NCI-H2171 (cell line): ENCODE measurements at regions not wholly inside any gene's neighbourhood (a gene's known extent, or its start where the extent isn't known, plus 50 kb on each side); places are given as distances from the start of the nearest gene placed in this dataset.

Source experiments
- DNase-seq: peaks from one replicate; lab custom pipeline; 2025; lab: John Stamatoyannopoulos, UW

DNA sequence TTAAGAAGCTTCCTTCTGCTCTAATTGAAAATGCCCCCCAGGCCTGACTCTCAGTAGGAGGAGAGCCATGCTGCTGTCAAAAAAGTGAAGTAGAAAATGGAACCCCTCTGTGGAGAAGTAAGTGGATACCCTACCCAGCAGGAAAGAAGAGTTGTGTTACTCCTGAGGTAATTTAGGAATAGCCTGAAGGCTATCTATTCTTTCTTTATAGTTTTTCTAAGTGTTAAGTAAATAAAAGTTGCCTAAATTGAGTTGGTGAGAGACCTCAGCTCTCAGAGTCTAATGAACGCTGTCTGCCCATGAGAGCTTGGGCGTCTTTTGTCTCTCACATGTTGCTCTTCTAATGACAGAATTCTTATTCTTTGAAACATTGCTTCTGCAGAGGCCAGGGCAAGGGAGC is 116.2 kb downstream of the NSUN3 start:
- DNase-seq, result no peak

GRCh38 chr3:94183551-94183950 is 120.7 kb downstream of the NSUN3 start:
- no peak for DNase-seq

GRCh38 chr3:94184781-94185180 is 121.9 kb downstream of the NSUN3 start:
- no peak for DNase-seq

DNA sequence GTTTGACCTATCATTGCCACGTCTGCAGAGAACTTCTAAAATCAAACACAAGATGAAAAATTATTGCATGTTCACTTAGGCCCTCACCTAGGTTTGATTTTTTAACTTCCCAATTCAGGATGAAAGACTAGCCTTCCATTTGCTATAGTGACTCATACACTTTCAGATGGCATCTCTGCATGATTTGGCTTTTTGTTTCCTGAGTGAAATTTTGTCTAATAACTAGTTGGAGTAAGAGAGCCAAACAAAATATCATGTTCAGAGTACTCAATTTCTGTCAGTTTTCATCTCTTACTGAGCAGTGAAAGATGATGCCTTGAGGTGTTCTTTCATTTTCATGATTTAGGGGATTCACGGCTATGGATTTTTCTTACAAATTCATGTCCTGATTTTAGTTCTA is 122.9 kb downstream of the NSUN3 start:
- no peak for DNase-seq

- no peak for DNase-seq
These were observed 124.8 kb downstream of the NSUN3 start for GRCh38 chr3:94187697-94188096.

- DNase-seq, result no peak
These were observed 132.5 kb downstream of the NSUN3 start for GRCh38 chr3:94195381-94195780.

GRCh38 chr3:94206291-94206690 is 143.4 kb downstream of the NSUN3 start:
- DNase-seq, result no peak

DNA sequence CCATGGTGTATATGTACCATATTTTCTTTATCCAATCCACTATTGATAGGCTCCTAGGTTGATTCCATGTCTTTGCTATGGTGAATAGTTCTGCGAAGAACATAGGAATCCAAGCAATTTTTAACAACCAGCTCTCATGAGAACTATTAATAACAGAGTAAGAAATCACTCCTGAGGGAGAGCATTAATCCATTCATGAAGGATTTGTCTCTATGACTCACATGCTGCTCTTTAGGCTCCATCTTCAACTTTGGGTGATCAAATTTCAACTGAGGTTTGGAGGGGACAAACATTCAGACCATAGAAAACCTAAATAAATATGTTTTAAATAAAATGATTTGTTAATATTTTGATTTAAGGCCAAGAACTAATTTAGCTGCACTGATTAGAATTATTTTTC is 147.4 kb downstream of the NSUN3 start:
- DNase-seq, result no peak

DNA sequence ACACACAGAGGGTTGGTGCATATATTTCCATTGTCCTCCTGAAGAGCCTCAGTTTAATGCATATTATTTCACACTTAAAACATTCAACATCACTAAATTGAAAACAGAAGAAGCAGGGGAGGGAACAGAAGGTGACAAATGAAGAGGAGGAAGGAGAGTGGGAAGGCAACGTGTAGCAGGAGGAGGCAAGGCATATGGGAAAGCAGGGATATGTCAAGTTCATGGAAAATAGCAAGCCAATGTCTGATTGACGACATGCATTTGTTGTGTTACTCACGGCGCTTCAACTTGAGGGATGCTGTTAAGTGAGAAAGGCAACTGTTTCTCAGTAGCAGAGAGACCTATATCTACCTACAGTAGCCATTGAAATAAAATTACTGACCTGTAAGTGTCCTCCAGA is 154.5 kb downstream of the NSUN3 start:
- DNase-seq, result no peak

- DNase-seq, result no peak
These were observed 157.6 kb downstream of the NSUN3 start for GRCh38 chr3:94220426-94220825.

- DNase-seq, result no peak
These were observed 159.0 kb downstream of the NSUN3 start for GRCh38 chr3:94221829-94222228.

GRCh38 chr3:94225148-94225865 is 162.4 kb downstream of the NSUN3 start:
- DNase-seq, result no peak

GRCh38 chr3:94226078-94226477 is 163.2 kb downstream of the NSUN3 start:
- DNase-seq, result no peak

GRCh38 chr3:94232921-94233320 is 170.1 kb downstream of the NSUN3 start:
- no peak for DNase-seq

DNA sequence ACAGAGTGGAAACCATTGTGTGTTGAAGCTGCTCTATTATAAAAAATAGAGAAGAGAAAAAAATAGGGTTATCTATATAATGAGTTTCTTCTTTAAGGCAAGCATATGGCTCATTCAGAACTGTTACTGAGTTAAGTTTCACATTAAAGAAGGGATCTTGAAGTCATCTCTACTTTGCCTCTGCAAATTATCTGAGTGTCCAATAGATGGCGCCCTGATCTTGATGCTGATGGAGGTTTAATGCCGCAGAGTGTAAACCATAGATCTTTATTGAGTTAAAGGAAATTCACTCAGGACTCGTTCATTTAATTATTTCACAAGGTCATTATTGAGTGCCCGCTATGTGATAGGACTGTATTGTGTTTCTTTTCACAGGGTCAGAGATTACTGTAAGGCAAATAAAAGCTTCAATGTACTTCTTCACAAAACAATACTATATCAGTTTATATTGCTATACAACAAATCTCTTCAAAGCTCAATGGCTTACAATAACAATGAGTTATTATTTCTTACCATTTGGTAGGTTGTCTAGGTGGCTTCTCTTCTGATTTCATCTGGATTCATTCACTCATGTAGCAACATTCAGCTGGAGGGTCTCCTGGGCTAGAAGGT is 171.4 kb downstream of the NSUN3 start:
- no peak for DNase-seq

GRCh38 chr3:94241986-94242385 is 179.1 kb downstream of the NSUN3 start:
- no peak for DNase-seq

DNA sequence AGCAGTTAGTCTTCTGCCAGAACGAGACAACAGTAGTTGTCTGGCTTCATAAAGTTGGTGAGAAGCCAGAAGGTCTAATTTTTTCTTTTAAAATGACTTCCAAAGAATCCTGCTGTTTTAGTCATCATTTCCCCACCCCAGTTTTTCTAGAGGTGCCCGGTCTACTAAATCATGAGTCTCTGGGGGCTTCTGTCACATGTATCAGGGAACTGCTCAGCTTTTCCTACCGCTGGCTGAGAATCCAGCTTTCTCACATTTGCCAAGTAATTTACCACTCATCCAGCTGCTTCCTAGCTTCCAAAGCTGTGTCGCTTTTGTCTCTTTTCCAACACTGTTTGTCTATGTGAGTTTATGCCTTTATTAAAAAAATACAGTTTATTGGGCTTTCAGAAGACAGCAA is 183.3 kb downstream of the NSUN3 start:
- no peak for DNase-seq

DNA sequence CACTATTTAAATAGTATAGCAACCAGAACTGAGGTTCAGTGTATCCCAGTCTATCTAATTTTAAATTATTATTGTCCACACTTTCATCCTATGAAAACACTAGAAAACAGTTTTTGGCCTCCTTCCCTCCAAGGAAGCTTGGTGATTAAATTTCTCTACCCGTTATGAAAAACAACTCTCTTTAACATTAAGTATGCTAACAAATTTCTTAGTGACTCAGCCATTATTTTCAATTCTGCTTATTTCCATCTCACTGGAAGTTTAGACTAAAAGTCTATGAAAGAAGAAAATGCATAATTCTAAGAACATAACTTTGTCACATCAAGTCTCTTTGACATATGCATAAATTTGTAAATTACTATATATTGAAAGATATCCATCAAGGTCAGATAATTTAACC is 185.2 kb downstream of the NSUN3 start:
- DNase-seq, result no peak

- DNase-seq, result peak; percentile 46
These were observed 186.7 kb downstream of the NSUN3 start for GRCh38 chr3:94249491-94250079.

GRCh38 chr3:94251566-94251965 is 188.7 kb downstream of the NSUN3 start:
- DNase-seq, result no peak

DNA sequence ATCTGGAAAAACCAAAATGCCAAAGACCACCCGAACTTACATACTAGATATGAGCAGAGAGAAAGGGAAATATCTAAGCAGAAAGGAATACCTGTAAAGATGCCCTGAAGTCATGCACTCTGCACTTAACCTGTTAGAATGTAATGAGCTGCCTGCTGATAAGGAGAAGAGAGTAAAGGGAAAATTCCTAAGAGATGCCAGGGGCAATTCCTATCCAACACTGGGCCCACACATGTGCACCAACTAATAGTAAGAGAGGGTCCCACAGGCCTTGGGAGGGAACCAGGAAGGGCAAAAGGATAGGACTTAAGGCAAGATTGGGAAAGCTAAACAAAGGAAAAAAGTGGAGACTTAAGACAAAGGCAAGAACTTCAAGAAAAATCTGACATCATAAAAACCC is 189.5 kb downstream of the NSUN3 start:
- no peak for DNase-seq

- DNase-seq, result no peak
These were observed 194.3 kb downstream of the NSUN3 start for GRCh38 chr3:94256888-94257813.

DNA sequence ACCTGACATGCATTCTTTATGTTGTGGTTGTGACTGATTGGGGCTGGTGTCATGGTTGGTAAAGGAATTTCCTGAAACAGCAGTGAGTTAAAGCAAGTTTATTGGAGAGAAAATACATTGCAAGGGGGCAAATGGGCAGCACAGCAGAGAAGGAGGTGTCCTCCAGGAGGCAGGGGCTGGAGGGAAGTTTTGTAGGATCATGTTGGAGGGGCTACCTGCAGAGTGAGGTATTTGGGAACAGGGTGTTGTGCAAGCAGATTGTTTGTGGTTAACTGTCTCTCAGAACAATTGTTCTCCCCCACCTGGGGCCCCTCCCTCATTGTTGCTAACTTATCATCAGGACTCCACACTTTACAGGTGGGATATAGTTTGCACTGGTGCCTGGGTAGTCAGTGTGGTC is 196.0 kb downstream of the NSUN3 start:
- DNase-seq, result no peak
